Ishikawa (cell line): ENCODE measurements at regions not wholly inside any gene's neighbourhood (a gene's known extent, or its start where the extent isn't known, plus 50 kb on each side); places are given as distances from the start of the nearest gene placed in this dataset.

Experiments used
- FOXM1 ChIP-seq: IDR thresholded peaks from 2 replicates; pipeline ENCODE4 v1.6.1; 2012; ENCODE audit warnings: low read depth, borderline replicate concordance
- TAF1 ChIP-seq: IDR thresholded peaks from 2 replicates; pipeline ENCODE4 v1.6.1; 2012; ENCODE audit warnings: low read depth, mild to moderate bottlenecking

GRCh38 chr7:155247479-155248365, 50.0 kb upstream of the INSIG1 start:
- TF ChIP-seq FOXM1 = no peak
- TF ChIP-seq TAF1 = no peak
